Loucy (cell line): ENCODE measurements at regions not wholly inside any gene's neighbourhood (a gene's known extent, or its start where the extent isn't known, plus 50 kb on each side); places are given as distances from the start of the nearest gene placed in this dataset.

Experiments
- H2AFZ ChIP-seq: fragments of 200-600 bp; sonication (generic); 2 replicates; pipeline ENCODE4 v1.6.0; 2016; ENCODE audit warnings: antibody characterized with exemption, mild to moderate bottlenecking, low read length, moderate library complexity
- H3F3A ChIP-seq: fragments of 200-600 bp; 2 replicates; pipeline ENCODE4 v1.6.0; 2016; ENCODE audit warnings: antibody characterized with exemption, low read depth, mild to moderate bottlenecking
- H3K27me3 ChIP-seq: fragments of 200-600 bp; sonication (generic); 2 replicates; pipeline ENCODE4 v1.6.1; 2014; ENCODE audit warnings: low read length, mild to moderate bottlenecking; ENCODE audit not compliant: insufficient read depth, poor library complexity, severe bottlenecking
- H3K36me3 ChIP-seq: fragments of 200-600 bp; sonication (generic); 2 replicates; pipeline ENCODE4 v1.6.1; 2016; ENCODE audit warnings: low read length; ENCODE audit not compliant: insufficient read depth
- H3K4me1 ChIP-seq: fragments of 200-600 bp; sonication (generic); 2 replicates; pipeline ENCODE4 v1.5.1; 2014; ENCODE audit warnings: low read length, mild to moderate bottlenecking; ENCODE audit not compliant: insufficient read depth, poor library complexity, severe bottlenecking
- H3K4me2 ChIP-seq: fragments of 200-600 bp; sonication (generic); 2 replicates; pipeline ENCODE4 v1.6.0; 2014; ENCODE audit warnings: antibody characterized with exemption, low read length, low read depth, mild to moderate bottlenecking; ENCODE audit not compliant: poor library complexity, severe bottlenecking
- H3K4me3 ChIP-seq: fragments of 200-600 bp; sonication (generic); 2 replicates; pipeline ENCODE4 v1.5.1; 2014; ENCODE audit warnings: low read length, mild to moderate bottlenecking, mixed read lengths; ENCODE audit not compliant: poor library complexity, severe bottlenecking
- H3K79me2 ChIP-seq: fragments of 200-600 bp; sonication (generic); 2 replicates; pipeline ENCODE4 v1.6.1; 2014; ENCODE audit warnings: low read length; ENCODE audit not compliant: insufficient read depth
- H3K9ac ChIP-seq: fragments of 200-600 bp; sonication (generic); 2 replicates; pipeline ENCODE4 v1.6.0; 2014; ENCODE audit warnings: mild to moderate bottlenecking, low read depth, low read length, moderate library complexity; ENCODE audit not compliant: poor library complexity, severe bottlenecking
- H3K9me2 ChIP-seq: fragments of 200-600 bp; sonication (generic); replicated peaks from 2 replicates; pipeline ENCODE4 v1.6.1; 2016; ENCODE audit warnings: low read depth, low read length, mixed read lengths
- H3K9me3 ChIP-seq: fragments of 200-600 bp; sonication (generic); 2 replicates; pipeline ENCODE4 v1.6.1; 2014; ENCODE audit warnings: mild to moderate bottlenecking, antibody characterized with exemption, low read length, low read depth; ENCODE audit not compliant: insufficient read depth
- H4K20me1 ChIP-seq: fragments of 200-600 bp; sonication (generic); 2 replicates; pipeline ENCODE4 v1.6.0; 2014; ENCODE audit warnings: antibody characterized with exemption, low read length, mild to moderate bottlenecking; ENCODE audit not compliant: insufficient read depth, poor library complexity, severe bottlenecking
- CTCF ChIP-seq: fragments of 200-600 bp; sonication (generic); conservative IDR thresholded peaks from 2 replicates; pipeline ENCODE4 v1.5.1; 2014; ENCODE audit warnings: mild to moderate bottlenecking, antibody characterized with exemption, low read length
- EZH2phosphoT487 ChIP-seq: fragments of 200-600 bp; IDR thresholded peaks from 2 replicates; pipeline ENCODE4 v1.6.1; 2018; ENCODE audit warnings: antibody characterized with exemption, mild to moderate bottlenecking, moderate library complexity, borderline replicate concordance

- no peaks in the 10 kb centered on the region for H3F3A ChIP-seq
- H4K20me1 ChIP-seq: no peaks in the 10 kb centered on the region
- no peaks in the 10 kb centered on the region for H3K79me2 ChIP-seq
- H3K27me3 ChIP-seq: no peaks in the 10 kb centered on the region
- H3K4me1 ChIP-seq: no peaks in the 10 kb centered on the region
- H3K4me2 ChIP-seq: no peak overlapping the region
- no peaks in the 10 kb centered on the region for H3K36me3 ChIP-seq
- no peaks in the 10 kb centered on the region for H3K9me2 ChIP-seq
- H3K9me3 ChIP-seq: no peaks in the 10 kb centered on the region
- TF ChIP-seq EZH2phosphoT487 (no peak), CTCF (no peak)
- H3K9ac ChIP-seq: no peak overlapping the region
- H3K4me3 ChIP-seq: no peak overlapping the region
- no peak overlapping the region for H2AFZ ChIP-seq
Observed at GRCh38 chr14:82755476-82755875, 1221.8 kb upstream of the SEL1L start.

DNA sequence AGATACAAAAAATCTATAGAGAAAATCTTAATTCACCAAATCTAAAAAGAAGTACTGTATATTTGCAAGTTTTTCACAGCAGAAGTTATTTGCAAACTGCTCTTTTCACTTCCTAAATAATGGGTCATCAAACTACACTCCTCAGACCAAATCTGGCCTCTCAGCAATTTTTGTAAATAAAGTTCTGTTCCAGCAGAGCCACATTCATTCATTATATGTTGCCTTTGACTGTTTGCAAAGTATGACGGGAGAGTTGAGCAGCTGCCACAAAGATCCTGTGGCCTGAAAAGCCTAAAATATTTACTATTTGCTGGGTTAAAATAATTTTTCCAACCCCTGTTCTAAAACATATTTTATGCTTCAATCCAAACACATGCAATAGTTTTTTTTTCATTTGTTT, 1222.3 kb upstream of the SEL1L start:
- Histone ChIP-seq H3K27me3 (no peaks in the 10 kb centered on the region), H3K9me3 (no peaks in the 10 kb centered on the region), H3K4me2 (no peak overlapping the region), H3K79me2 (no peaks in the 10 kb centered on the region), H4K20me1 (no peaks in the 10 kb centered on the region), H3K9ac (no peak overlapping the region), H3K36me3 (no peaks in the 10 kb centered on the region), H3F3A (no peaks in the 10 kb centered on the region), H3K9me2 (no peaks in the 10 kb centered on the region), H3K4me1 (no peaks in the 10 kb centered on the region), H2AFZ (no peak overlapping the region), H3K4me3 (no peak overlapping the region)
- TF ChIP-seq CTCF (no peak), EZH2phosphoT487 (no peak)

DNA sequence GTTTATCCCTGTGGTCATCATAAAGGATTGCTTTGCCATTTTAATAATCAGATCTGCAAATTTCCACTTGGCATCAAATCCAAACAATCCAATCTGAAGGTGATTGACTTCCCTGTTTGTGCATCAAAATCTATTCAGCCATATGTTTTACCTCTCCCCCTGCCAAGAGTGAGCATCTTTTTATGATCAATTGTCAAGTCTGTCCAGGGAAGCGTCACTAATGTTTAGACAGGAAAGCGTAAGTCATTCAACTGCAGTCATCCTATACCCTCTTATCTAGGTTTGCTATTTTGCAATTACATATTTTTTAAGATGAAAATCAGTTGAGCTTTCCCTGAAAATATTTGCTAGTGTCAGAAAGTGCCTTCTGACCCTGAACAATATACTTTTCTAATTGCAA, 1224.1 kb upstream of the SEL1L start:
- Histone ChIP-seq H3K9me3 (no peaks in the 10 kb centered on the region), H3K27me3 (no peaks in the 10 kb centered on the region), H3K9me2 (no peaks in the 10 kb centered on the region), H3K4me1 (no peaks in the 10 kb centered on the region), H3K79me2 (no peaks in the 10 kb centered on the region), H3K4me2 (no peak overlapping the region), H3K9ac (no peak overlapping the region), H3K4me3 (no peak overlapping the region), H4K20me1 (no peaks in the 10 kb centered on the region), H3K36me3 (no peaks in the 10 kb centered on the region), H2AFZ (no peak overlapping the region), H3F3A (no peaks in the 10 kb centered on the region)
- TF ChIP-seq EZH2phosphoT487: no peak

DNA sequence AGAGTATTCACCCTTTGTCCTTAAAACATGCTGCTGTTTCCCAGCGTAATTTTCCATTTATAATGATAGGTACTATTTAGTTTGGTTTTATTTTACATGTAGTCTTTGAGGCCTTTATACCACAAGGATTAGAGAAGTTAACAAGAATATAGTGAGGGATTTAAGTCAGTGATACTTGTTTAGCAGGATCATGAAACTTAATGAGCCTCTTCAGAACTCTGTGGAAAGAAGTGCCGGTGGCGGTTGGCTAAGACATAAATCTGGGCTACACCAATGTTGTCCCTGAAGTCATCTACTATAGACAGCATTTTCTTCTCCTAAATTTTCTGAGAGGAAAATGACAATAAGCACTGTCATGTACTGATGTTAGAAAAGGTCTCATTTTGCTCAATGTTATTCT, 1226.0 kb upstream of the SEL1L start:
- TF ChIP-seq CTCF (no peak), EZH2phosphoT487 (no peak)

More for the DNA sequence above, 1226.0 kb upstream of the SEL1L start:
- H3K4me1 ChIP-seq: no peaks in the 10 kb centered on the region
- no peaks in the 10 kb centered on the region for H3F3A ChIP-seq
- H4K20me1 ChIP-seq: no peaks in the 10 kb centered on the region
- no peaks in the 10 kb centered on the region for H3K79me2 ChIP-seq
- H3K4me3 ChIP-seq: no peak overlapping the region
- H3K9me3 ChIP-seq: no peaks in the 10 kb centered on the region
- no peaks in the 10 kb centered on the region for H3K27me3 ChIP-seq
- H3K4me2 ChIP-seq: no peak overlapping the region
- no peaks in the 10 kb centered on the region for H3K9me2 ChIP-seq
- no peak overlapping the region for H2AFZ ChIP-seq
- H3K36me3 ChIP-seq: no peaks in the 10 kb centered on the region
- no peak overlapping the region for H3K9ac ChIP-seq
